ENCODE measurements at regions not wholly inside any gene's neighbourhood (a gene's known extent, or its start where the extent isn't known, plus 50 kb on each side); places are given as distances from the start of the nearest gene placed in this dataset.

GRCh38 chr20:63094767-63095499 lies 88.2 kb upstream of the BHLHE23 start:
- Mint-ChIP-seq H3K4me3 (ENCODE audit: low read depth) (no peak overlapping the region), H3K36me3 (ENCODE audit: insufficient read depth) (no peaks in the 10 kb centered on the region), H3K9me3 (ENCODE audit: low read depth) (no peaks in the 10 kb centered on the region), H3K4me1 (ENCODE audit: low read depth) (no peaks in the 10 kb centered on the region), H3K27ac (no peak overlapping the region), H3K27me3 (peaks cover 25% of the 10 kb centered on the region)
- TF ChIP-seq CTCF (IDR thresholded peaks at IDR 0.05; ENCODE audit: unreplicated experiment) = no peak
- no peak for DNase-seq (ENCODE audit: low spot score, unreplicated experiment)

GRCh38 chr20:63093966-63094766 lies 87.4 kb upstream of the BHLHE23 start:
- no peaks in the 10 kb centered on the region for H3K36me3 Mint-ChIP-seq (ENCODE audit: insufficient read depth)
- TF ChIP-seq CTCF (IDR thresholded peaks at IDR 0.05; ENCODE audit: unreplicated experiment) = no peak
- DNase-seq (ENCODE audit: low spot score, unreplicated experiment) = no peak
- no peaks in the 10 kb centered on the region for H3K9me3 Mint-ChIP-seq (ENCODE audit: low read depth)
- no peak overlapping the region for H3K27ac Mint-ChIP-seq
- H3K4me3 Mint-ChIP-seq (ENCODE audit: low read depth) = no peak overlapping the region
- peaks cover 28% of the 10 kb centered on the region for H3K27me3 Mint-ChIP-seq
- no peaks in the 10 kb centered on the region for H3K4me1 Mint-ChIP-seq (ENCODE audit: low read depth)

- Mint-ChIP-seq H3K4me3 (ENCODE audit: low read depth) (no peak overlapping the region), H3K27me3 (peaks cover 36% of the 10 kb centered on the region), H3K9me3 (ENCODE audit: low read depth) (no peaks in the 10 kb centered on the region), H3K4me1 (ENCODE audit: low read depth) (no peaks in the 10 kb centered on the region), H3K27ac (no peak overlapping the region), H3K36me3 (ENCODE audit: insufficient read depth) (no peaks in the 10 kb centered on the region)
- TF ChIP-seq CTCF (IDR thresholded peaks at IDR 0.05; ENCODE audit: unreplicated experiment) = no peak
- DNase-seq (ENCODE audit: low spot score, unreplicated experiment) = no peak
These were observed 86.0 kb upstream of the BHLHE23 start for GRCh38 chr20:63092660-63093215.

DNA sequence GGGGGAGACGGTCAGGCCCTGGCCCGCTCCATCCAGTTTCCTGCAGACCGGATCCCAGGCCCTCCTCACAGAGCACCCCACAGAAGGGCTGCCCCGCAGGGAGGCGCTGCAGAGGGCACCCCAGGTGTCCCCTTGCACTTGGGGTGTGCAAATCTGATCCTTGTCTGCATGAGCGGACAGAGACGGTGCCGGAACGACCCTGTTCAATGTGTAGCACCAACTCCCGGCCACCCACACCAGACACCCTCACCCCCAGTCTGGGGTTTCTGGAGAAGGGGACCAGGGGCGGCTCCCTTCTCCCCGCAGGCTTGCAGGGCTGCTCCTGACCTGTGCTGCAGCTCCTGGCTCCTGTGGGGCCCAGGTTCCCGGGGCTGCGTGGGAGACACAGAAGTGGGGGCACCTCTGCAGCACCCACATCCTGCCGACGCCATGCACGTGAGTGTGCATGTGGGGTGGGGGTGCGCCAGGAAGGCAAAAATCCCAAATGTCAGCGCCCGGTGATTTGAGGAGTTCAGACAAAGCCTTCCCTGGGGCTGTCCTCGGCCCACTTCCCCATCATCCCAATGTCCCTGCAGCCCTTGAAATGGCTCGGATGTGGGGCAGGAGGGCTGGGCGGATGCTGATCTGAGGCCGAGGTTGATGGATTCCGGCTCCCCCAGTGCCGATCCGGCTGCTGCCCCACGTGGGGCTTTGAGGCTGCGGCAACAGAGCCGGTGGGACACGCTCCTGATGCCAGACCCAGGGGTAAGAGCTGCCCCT lies 85.3 kb upstream of the BHLHE23 start:
- no peak for TF ChIP-seq CTCF (IDR thresholded peaks at IDR 0.05; ENCODE audit: unreplicated experiment)
- Mint-ChIP-seq H3K27me3 (peaks cover 40% of the 10 kb centered on the region), H3K4me3 (ENCODE audit: low read depth) (no peak overlapping the region), H3K4me1 (ENCODE audit: low read depth) (no peaks in the 10 kb centered on the region), H3K27ac (no peak overlapping the region), H3K36me3 (ENCODE audit: insufficient read depth) (no peaks in the 10 kb centered on the region), H3K9me3 (ENCODE audit: low read depth) (no peaks in the 10 kb centered on the region)
- no peak for DNase-seq (ENCODE audit: low spot score, unreplicated experiment)

Measured in progenitor cell of endocrine pancreas (in vitro differentiated cells).